ENCODE measurements at regions not wholly inside any gene's neighbourhood (a gene's known extent, or its start where the extent isn't known, plus 50 kb on each side); places are given as distances from the start of the nearest gene placed in this dataset.

- TF ChIP-seq, protein P1, sequence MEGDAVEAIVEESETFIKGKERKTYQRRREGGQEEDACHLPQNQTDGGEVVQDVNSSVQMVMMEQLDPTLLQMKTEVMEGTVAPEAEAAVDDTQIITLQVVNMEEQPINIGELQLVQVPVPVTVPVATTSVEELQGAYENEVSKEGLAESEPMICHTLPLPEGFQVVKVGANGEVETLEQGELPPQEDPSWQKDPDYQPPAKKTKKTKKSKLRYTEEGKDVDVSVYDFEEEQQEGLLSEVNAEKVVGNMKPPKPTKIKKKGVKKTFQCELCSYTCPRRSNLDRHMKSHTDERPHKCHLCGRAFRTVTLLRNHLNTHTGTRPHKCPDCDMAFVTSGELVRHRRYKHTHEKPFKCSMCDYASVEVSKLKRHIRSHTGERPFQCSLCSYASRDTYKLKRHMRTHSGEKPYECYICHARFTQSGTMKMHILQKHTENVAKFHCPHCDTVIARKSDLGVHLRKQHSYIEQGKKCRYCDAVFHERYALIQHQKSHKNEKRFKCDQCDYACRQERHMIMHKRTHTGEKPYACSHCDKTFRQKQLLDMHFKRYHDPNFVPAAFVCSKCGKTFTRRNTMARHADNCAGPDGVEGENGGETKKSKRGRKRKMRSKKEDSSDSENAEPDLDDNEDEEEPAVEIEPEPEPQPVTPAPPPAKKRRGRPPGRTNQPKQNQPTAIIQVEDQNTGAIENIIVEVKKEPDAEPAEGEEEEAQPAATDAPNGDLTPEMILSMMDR (IDR thresholded peaks at IDR 0.05; ENCODE audit: insufficient read depth, low read depth, low read length): no peak
- TF ChIP-seq EZH2 (IDR thresholded peaks at IDR 0.05; ENCODE audit: insufficient read depth, low read length): no peak
These were observed 326.0 kb downstream of the BARHL2 start for GRCh38 chr1:90391126-90391525.
